NT2/D1 (cell line): ENCODE measurements at regions not wholly inside any gene's neighbourhood (a gene's known extent, or its start where the extent isn't known, plus 50 kb on each side); places are given as distances from the start of the nearest gene placed in this dataset.
"Not testable (repeated sequence)": the region's sequence is repeated elsewhere in the genome, so short reads cannot be mapped to it uniquely, and the experiment has no call there.

Experiments
- DNase-seq: peaks from one replicate; pipeline ENCODE4 v3.0.0-alpha.2; 2011; ENCODE audit warnings: low read depth, low spot score
- H3K27me3 ChIP-seq: 2 replicates; pipeline ENCODE4 v1.6.0; 2011; ENCODE audit warnings: mild to moderate bottlenecking; ENCODE audit not compliant: insufficient read length, insufficient read depth
- H3K36me3 ChIP-seq: 2 replicates; pipeline ENCODE4 v1.6.1; 2011; ENCODE audit warnings: mild to moderate bottlenecking, low read length, mixed read lengths; ENCODE audit not compliant: insufficient read depth, insufficient read length
- H3K4me1 ChIP-seq: 2 replicates; pipeline ENCODE4 v1.5.1; 2011; ENCODE audit not compliant: insufficient read depth, insufficient read length
- H3K4me3 ChIP-seq: 2 replicates; pipeline ENCODE4 v1.5.1; 2011; ENCODE audit warnings: low read depth; ENCODE audit not compliant: insufficient read length
- H3K9ac ChIP-seq: 2 replicates; pipeline ENCODE4 v1.6.0; 2011; ENCODE audit warnings: low read depth; ENCODE audit not compliant: insufficient read length
- H3K9me3 ChIP-seq: 2 replicates; pipeline ENCODE4 v1.5.1; 2011; ENCODE audit warnings: mild to moderate bottlenecking, low read length; ENCODE audit not compliant: insufficient read depth
- SUZ12 ChIP-seq: IDR thresholded peaks from 2 replicates; pipeline ENCODE4 v1.6.1; 2011; ENCODE audit not compliant: insufficient read length, insufficient read depth; ENCODE audit errors: extremely low read depth
- YY1 ChIP-seq: IDR thresholded peaks from 2 replicates; pipeline ENCODE4 v1.6.1; 2011; ENCODE audit not compliant: insufficient read length, insufficient read depth
- ZNF274 ChIP-seq: IDR thresholded peaks from 2 replicates; pipeline ENCODE4 v1.6.1; 2011; ENCODE audit warnings: mild to moderate bottlenecking, low read depth, low read length

GRCh38 chr6:112401083-112401482 lies 54.0 kb downstream of the RFPL4B start:
- no peaks in the 10 kb centered on the region for H3K27me3 ChIP-seq
- no peak overlapping the region for H3K4me3 ChIP-seq
- H3K9me3 ChIP-seq, result peaks cover 6% of the 10 kb centered on the region; the same call in 1 of the 2 replicates
- DNase-seq, result no peak
- H3K36me3 ChIP-seq, result no peaks in the 10 kb centered on the region
- no peaks in the 10 kb centered on the region for H3K4me1 ChIP-seq
- H3K9ac ChIP-seq, result no peak overlapping the region
- TF ChIP-seq SUZ12, result no peak
- TF ChIP-seq YY1, result no peak
- TF ChIP-seq ZNF274, result no peak

GRCh38 chr6:112407101-112407590 lies 60.0 kb downstream of the RFPL4B start:
- Histone ChIP-seq H3K9me3 (no peaks in the 10 kb centered on the region), H3K27me3 (no peaks in the 10 kb centered on the region), H3K4me3 (no peak overlapping the region), H3K9ac (no peak overlapping the region), H3K36me3 (no peaks in the 10 kb centered on the region), H3K4me1 (no peaks in the 10 kb centered on the region)
- no peak for DNase-seq
- TF ChIP-seq YY1, result no peak
- TF ChIP-seq ZNF274, result no peak
- no peak for TF ChIP-seq SUZ12

- H3K4me1 ChIP-seq, result no peaks in the 10 kb centered on the region
- no peak overlapping the region for H3K9ac ChIP-seq
- no peak for TF ChIP-seq ZNF274
- TF ChIP-seq SUZ12, result no peak
- TF ChIP-seq YY1, result no peak
- no peak for DNase-seq
- H3K9me3 ChIP-seq, result no peaks in the 10 kb centered on the region
- H3K4me3 ChIP-seq, result no peak overlapping the region
- no peaks in the 10 kb centered on the region for H3K36me3 ChIP-seq
- H3K27me3 ChIP-seq, result no peaks in the 10 kb centered on the region
Observed at GRCh38 chr6:112408522-112408921, 61.4 kb downstream of the RFPL4B start.

- Histone ChIP-seq H3K27me3 (no peaks in the 10 kb centered on the region), H3K36me3 (no peaks in the 10 kb centered on the region), H3K4me3 (no peak overlapping the region), H3K4me1 (no peaks in the 10 kb centered on the region), H3K9ac (no peak overlapping the region), H3K9me3 (no peaks in the 10 kb centered on the region)
- DNase-seq, result no peak
- TF ChIP-seq ZNF274 (no peak), YY1 (no peak), SUZ12 (no peak)
Observed at GRCh38 chr6:112409311-112409710, 62.2 kb downstream of the RFPL4B start.

GRCh38 chr6:112413780-112414179 lies 66.7 kb downstream of the RFPL4B start:
- no peaks in the 10 kb centered on the region for H3K9me3 ChIP-seq
- no peaks in the 10 kb centered on the region for H3K4me1 ChIP-seq
- H3K4me3 ChIP-seq, result no peak overlapping the region
- no peaks in the 10 kb centered on the region for H3K27me3 ChIP-seq
- no peak for DNase-seq
- H3K36me3 ChIP-seq, result no peaks in the 10 kb centered on the region
- no peak for TF ChIP-seq SUZ12
- TF ChIP-seq ZNF274, result no peak
- TF ChIP-seq YY1, result no peak
- no peak overlapping the region for H3K9ac ChIP-seq

- H3K4me1 ChIP-seq, result no peaks in the 10 kb centered on the region
- DNase-seq, result no peak
- no peak overlapping the region for H3K9ac ChIP-seq
- TF ChIP-seq YY1 (no peak), SUZ12 (no peak), ZNF274 (no peak)
- no peaks in the 10 kb centered on the region for H3K36me3 ChIP-seq
- no peaks in the 10 kb centered on the region for H3K27me3 ChIP-seq
- no peaks in the 10 kb centered on the region for H3K9me3 ChIP-seq
- H3K4me3 ChIP-seq, result no peak overlapping the region
Observed at GRCh38 chr6:112415366-112415765, 68.2 kb downstream of the RFPL4B start.

- H3K4me1 ChIP-seq, result no peaks in the 10 kb centered on the region
- TF ChIP-seq SUZ12, result no peak
- TF ChIP-seq ZNF274, result no peak
- TF ChIP-seq YY1, result no peak
- H3K36me3 ChIP-seq, result no peaks in the 10 kb centered on the region
- DNase-seq, result no peak
- H3K27me3 ChIP-seq, result no peaks in the 10 kb centered on the region
- H3K9me3 ChIP-seq, result no peaks in the 10 kb centered on the region
- no peak overlapping the region for H3K4me3 ChIP-seq
- no peak overlapping the region for H3K9ac ChIP-seq
Observed at GRCh38 chr6:112416866-112417265, 69.7 kb downstream of the RFPL4B start.

- H3K9me3 ChIP-seq, H3K4me1 ChIP-seq, DNase-seq, H3K36me3 ChIP-seq, H3K4me3 ChIP-seq, H3K27me3 ChIP-seq, H3K9ac ChIP-seq: not testable (repeated sequence)
Observed at GRCh38 chr6:112427011-112427410, 79.9 kb downstream of the RFPL4B start.
